ENCODE measurements at regions not wholly inside any gene's neighbourhood (a gene's known extent, or its start where the extent isn't known, plus 50 kb on each side); places are given as distances from the start of the nearest gene placed in this dataset.

DNA sequence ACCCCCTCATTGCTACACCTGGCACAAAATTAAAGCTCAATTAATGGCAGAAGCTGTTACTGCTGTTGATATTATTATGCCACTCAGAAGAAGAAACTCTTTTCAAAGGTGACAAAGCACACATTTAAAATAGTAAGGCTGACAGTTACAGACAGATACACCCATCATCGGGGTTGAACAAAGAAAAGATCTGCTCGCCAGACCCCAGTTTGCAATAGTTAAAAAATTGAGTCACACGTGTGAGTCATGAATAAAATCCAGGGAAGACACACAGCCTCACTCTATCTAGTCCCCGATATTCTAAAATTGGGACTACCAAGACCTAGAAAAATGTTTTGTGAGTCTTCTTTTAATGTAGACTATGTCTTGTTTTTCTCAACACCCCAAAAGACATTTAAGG lies 330.0 kb upstream of the SOX9 start:
- CTCF ChIA-PET = no interaction called here
- intact Hi-C loops (cut with micrococcal nuclease) = no loop called here
- dilution Hi-C loops (cut with MboI; ENCODE audit: extremely low pct_ligation_motif_present, low sequenced_read_pairs) = no loop called here

More for the DNA sequence above, 330.0 kb upstream of the SOX9 start:
- no peaks in the 10 kb centered on the region for H3K36me3 ChIP-seq (ENCODE audit: control insufficient read depth in 2 of 2, extremely low read depth in 1 of 2, insufficient read depth in 2 of 2, low read length in 2 of 2)
- FAIRE-seq = no peak
- no peaks in the 10 kb centered on the region for H3K79me2 ChIP-seq (ENCODE audit: control insufficient read depth, insufficient read depth, low read length)
- no peaks in the 10 kb centered on the region for H3K9me1 ChIP-seq (replicated peaks; ENCODE audit: control insufficient read depth, extremely low read depth, insufficient read depth, low read length)
- no peaks in the 10 kb centered on the region for H4K20me1 ChIP-seq (replicated peaks; ENCODE audit: control insufficient read depth, extremely low read depth, insufficient read depth, low read length)
- TF ChIP-seq, protein P1, sequence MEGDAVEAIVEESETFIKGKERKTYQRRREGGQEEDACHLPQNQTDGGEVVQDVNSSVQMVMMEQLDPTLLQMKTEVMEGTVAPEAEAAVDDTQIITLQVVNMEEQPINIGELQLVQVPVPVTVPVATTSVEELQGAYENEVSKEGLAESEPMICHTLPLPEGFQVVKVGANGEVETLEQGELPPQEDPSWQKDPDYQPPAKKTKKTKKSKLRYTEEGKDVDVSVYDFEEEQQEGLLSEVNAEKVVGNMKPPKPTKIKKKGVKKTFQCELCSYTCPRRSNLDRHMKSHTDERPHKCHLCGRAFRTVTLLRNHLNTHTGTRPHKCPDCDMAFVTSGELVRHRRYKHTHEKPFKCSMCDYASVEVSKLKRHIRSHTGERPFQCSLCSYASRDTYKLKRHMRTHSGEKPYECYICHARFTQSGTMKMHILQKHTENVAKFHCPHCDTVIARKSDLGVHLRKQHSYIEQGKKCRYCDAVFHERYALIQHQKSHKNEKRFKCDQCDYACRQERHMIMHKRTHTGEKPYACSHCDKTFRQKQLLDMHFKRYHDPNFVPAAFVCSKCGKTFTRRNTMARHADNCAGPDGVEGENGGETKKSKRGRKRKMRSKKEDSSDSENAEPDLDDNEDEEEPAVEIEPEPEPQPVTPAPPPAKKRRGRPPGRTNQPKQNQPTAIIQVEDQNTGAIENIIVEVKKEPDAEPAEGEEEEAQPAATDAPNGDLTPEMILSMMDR (IDR thresholded peaks at IDR 0.05; ENCODE audit: extremely low read depth in 1 of 2, insufficient read depth in 1 of 2, low read depth in 1 of 2, low read length in 2 of 2) = no peak
- TF ChIP-seq POLR2AphosphoS5 (IDR thresholded peaks at IDR 0.05; ENCODE audit: insufficient read depth, low read depth, low read length) (no peak), FOS (IDR thresholded peaks at IDR 0.05; ENCODE audit: borderline replicate concordance, insufficient read depth, low read length) (no peak), MYC (IDR thresholded peaks at IDR 0.05; ENCODE audit: low read depth, low read length) (no peak), EZH2 (IDR thresholded peaks at IDR 0.05; ENCODE audit: borderline replicate concordance, low read depth, low read length, severe bottlenecking) (no peak), GATA2 (IDR thresholded peaks at IDR 0.05; ENCODE audit: insufficient read depth, insufficient read length, low read depth, low read length) (no peak), JUN (IDR thresholded peaks at IDR 0.05; ENCODE audit: borderline replicate concordance, insufficient read depth, insufficient read length, low read depth) (no peak), POLR2A (IDR thresholded peaks at IDR 0.05; ENCODE audit: low read depth, low read length) (no peak)
- TF ChIP-seq, protein P2, sequence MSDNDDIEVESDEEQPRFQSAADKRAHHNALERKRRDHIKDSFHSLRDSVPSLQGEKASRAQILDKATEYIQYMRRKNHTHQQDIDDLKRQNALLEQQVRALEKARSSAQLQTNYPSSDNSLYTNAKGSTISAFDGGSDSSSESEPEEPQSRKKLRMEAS (IDR thresholded peaks at IDR 0.05; ENCODE audit: insufficient read depth, insufficient read length) = no peak
- no peak overlapping the region for H2AFZ ChIP-seq (ENCODE audit: low read depth, low read length)
- H3K9me3 ChIP-seq (replicated peaks; ENCODE audit: control insufficient read depth, insufficient read depth, low read length) = peaks cover 6% of the 10 kb centered on the region
- no peak for DNase-seq (ENCODE audit: low read depth, low spot score)
- POLR2A ChIA-PET = no interaction called here
- no TSS peak for BruUV-seq (replicated peaks)
- no peak overlapping the region for H3K4me3 ChIP-seq (replicated peaks in 1 of 3; ENCODE audit: insufficient read depth in 1 of 3, low read depth in 1 of 3, low read length in 3 of 3)
- H3K9ac ChIP-seq (replicated peaks; ENCODE audit: extremely low read depth, insufficient read depth, low read length) = no peak overlapping the region
- no peak overlapping the region for H3K4me2 ChIP-seq (ENCODE audit: insufficient read depth, low read length)
- H3K4me1 ChIP-seq (ENCODE audit: control insufficient read depth, extremely low read depth, insufficient read depth, low read length) = no peaks in the 10 kb centered on the region
- no peak overlapping the region for H3K27ac ChIP-seq (ENCODE audit: insufficient read depth, low read depth, low read length)
- H3K27me3 ChIP-seq (ENCODE audit: control insufficient read depth in 2 of 2, insufficient read depth in 2 of 2, low read length in 2 of 2) = no peaks in the 10 kb centered on the region

Data from endothelial cell of umbilical vein (primary cell).